HG03108 (cell line): ENCODE measurements at regions not wholly inside any gene's neighbourhood (a gene's known extent, or its start where the extent isn't known, plus 50 kb on each side); places are given as distances from the start of the nearest gene placed in this dataset.
A peak's percentile ranks its signal among the peaks of the same experiment; 100 is the strongest.

Source experiments
- ATAC-seq: cut with Tn5 transposase; IDR thresholded peaks from one replicate; pipeline ENCODE4 v1.9.1; 2021; ENCODE audit warnings: moderate library complexity; ENCODE audit not compliant: unreplicated experiment

DNA sequence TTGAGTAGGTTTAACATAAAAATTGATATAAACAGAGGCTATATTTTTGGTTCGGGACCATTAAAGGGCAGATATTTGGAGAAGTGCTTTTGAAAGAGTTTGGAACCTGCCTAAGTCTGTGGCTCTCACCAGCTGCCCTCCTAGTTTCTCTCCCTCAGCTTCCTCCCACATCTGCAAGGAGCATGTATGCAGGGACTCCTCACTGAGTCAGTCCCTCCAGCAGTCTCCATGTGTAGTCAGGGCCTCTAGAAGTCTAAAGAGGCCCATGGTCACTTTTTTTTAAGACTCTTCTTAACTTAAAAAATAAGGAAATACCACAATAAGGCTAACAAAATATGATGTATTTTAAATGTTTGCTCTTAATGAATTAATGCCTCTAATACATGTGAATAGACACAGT is 220.0 kb upstream of the TANK start:
- no peak for ATAC-seq

DNA sequence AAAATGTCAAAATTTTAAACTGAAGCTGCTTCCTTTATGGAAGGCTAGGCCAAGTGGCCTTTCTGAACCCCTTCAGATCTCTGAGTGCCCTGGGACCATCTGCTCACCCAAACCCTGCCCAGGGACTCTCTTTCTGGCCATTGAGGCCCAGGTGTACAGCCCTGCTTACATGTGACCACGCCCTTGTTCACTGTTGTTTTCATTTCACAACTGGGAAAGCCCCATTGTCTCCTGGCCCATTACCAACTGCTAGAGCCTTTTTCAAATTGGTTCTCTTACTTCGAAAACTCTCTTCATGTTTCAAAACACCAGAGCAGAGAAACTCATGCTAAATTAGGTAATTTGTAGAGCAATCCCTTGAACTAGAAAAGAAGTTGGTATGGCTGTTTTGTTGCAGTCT is 219.5 kb upstream of the TANK start:
- ATAC-seq, result peak; percentile 67

DNA sequence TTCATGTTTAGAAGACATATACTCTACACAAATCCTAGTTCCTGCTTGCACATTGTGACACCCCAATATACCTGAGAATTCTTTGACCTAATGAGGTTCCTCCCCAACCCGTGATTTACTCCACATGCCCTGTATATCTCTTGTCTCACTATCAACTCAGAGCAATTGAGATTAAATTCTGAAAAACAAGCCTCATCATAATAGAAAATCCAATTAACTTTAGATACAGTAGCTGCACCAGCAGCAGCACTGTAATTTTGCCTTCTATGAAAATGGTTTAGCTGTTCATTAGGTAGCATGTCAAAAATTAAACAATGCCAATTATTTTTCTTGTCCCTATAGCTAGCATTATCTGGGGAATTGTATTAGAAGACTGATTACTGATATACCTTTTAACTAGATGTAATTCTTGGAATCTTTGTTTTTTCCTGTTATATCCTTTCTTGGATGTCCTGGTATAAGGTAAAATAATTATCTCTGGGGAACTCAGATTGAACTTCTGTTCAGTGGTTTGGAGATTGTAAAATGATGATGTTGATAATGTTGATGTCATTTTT is 218.9 kb upstream of the TANK start:
- no peak for ATAC-seq

DNA sequence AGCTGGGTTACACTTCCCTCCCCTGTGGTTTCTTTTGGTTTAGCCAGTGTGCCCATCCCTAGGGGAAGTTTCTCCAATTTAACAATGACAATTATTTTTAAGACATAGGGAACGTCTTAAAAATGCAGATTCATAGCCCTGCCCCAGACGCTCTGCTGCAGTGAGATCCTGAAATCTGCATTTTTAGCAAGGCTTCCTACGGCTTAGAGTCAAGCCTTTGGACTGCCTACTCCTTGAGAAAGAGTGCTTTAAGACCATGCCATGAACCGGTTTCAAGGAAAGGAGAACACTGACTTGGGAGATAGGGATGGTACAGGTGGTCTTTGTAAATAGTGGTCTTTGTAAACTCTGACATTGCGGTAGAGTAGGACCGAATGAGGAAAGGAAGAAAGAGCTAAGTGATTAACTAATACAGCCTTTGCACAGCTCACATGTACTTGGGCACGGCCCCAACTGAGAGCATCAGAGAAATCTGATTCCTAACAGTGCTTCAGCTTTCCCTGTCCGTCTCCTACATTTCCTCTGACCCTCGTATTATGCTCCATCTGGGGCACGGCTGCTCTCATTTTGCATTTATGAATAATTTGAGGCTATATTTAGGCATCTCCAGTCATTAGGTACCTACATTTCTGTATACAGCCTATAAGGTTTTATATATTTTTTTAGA is 217.6 kb upstream of the TANK start:
- ATAC-seq, result no peak

DNA sequence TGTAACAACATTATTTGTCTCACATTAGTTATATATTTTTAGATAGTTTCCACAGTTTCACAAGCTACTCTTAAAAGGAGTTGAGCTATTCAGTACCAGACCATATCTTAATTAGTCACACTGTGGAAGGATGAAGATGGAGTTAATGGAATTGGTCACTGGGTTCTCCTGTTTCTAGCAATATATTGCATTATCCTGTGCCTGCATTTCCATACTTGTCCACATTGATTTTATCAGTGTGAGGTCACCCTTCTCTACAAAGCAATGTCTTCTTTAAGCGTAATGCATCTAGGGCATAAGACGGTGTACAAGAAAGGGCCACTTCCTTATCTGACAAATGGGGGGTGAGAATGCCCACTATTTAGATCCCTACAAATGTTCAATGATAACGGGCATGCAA is 216.8 kb upstream of the TANK start:
- no peak for ATAC-seq

DNA sequence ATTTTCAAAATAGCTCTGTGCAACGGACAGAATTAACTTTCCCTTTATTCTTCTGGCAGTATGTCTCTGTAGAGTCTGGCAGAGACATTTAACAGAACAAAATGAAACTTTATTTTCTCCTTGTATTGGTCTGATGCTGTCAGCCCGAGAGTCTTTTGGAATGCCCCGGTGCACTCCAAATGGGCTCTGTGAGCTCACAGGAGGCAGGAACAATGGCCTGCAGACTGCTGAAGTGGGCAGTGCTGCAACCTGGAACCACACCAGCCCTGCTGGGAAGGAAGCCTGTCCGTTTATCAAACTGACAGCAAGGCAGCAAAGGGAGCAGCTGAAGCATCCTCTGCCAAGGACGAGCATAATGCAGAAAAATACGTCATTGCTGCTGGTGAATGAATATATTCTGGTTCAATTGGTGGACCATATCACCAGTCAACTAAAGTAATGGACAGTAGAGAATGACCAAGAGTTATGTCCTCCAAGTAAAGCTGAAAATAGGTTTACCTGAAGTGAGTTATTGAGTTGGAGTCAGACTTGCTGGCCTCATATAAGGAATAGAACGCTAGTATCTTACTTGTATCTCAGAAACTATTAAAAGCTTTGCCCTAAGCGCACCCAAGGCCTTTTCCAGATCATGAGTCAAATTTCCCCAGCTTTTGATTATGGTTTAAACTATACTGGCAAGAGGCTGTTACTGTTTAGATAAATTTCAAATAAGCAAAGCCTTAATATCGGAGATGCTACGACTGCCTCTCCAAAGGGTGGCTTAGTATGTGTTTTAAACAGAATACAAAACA is 207.6 kb upstream of the TANK start:
- no peak for ATAC-seq

DNA sequence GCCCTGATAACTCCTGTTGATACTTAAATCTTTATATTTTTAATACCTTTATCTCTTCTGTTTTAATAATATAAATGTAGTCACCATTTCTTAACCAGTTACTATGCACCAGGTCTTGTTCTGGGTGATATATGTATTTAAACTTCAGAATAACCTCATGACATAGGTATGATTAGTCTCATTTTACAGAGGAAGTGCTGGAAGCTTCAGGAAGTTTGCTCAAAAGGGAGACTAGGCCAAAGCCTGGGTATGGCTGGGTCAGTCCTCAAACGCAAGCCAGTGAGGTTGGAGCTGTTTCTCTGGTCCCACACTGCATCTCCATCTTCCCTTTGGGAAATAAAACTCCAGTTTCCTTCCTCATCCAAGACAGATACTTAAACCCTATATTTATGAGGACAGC is 204.7 kb upstream of the TANK start:
- no peak for ATAC-seq

DNA sequence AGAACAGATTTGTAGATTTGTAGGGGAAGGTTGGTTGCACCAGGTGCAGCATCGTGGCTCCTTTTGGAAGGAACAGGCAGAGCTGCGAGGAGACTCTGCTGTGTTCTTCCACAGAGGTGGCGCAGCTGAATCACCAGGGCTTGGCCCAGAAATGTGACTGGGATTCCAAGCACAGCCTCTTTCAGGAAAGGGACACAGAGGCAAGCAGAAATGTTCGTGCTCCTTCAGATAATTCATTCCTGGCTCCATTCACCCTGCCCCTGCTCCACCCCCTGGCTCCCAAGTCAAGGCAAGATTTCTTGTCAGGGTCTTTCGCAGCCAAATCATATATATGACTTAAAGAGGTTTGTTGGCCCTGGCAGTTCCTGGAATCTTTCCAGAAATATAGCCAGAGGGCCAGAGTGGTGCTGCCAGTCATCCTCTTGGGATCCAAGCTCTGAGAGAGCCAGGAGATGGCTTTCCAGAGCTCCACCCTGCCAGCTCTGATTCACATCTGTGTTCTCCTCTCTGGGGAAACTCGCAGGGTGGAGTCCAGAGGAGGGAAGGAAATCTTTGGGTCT is 203.9 kb upstream of the TANK start:
- ATAC-seq, result no peak

DNA sequence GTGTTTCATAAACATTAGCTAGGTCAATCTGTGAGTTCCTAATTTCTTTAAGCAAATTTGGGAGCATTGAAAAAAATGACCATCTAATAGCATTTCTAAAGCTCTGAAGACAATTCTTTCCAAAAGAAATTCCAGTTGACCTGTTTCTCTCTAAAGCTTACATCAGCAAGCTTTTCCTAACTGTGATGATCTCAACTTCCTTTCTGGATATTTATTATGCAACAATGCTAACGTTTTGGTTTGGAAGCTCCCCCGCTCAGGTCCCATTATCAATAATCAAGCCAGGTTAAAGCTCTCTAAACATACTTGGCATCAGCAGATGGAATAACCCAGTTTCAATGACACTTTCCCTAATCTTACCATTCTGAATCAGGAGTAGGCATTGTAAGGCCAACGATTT is 196.3 kb upstream of the TANK start:
- no peak for ATAC-seq

DNA sequence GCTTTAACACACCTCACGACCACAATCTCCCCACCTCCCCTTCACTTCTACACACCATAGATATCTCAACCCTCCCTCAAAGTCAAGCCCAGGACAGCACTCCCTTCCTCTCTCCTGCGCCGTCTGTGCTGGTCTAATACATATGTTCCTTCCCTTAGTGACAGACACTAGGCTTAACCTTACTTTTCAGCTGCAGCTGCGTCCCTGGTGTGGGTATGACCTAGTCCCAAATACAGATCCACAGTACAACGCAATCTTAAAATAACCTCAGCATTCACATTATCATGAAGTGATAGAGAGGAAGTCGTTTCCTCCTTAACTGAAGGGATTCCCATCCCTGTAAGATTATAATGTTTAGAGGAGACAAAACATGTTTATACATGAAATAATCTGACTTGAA is 192.7 kb upstream of the TANK start:
- ATAC-seq, result no peak

DNA sequence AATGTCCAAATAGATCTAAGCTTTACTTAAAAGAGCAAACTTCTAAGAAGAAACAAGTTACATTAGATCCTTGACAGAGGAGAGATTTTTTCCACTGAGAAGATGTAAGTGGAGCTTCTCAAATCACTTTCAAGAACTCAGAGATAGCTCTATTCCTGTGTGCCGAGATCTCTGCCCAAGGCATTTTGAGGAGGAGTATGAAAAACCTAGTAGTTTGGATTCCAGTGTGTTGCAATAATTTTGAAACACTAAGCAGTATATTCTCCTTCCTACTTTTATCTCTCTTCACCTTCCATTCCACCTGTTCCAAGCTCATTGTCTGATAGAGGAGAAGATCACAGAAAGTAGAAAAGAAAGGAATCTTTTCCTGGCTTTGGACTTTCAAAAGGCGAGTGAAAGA is 192.0 kb upstream of the TANK start:
- ATAC-seq, result no peak

DNA sequence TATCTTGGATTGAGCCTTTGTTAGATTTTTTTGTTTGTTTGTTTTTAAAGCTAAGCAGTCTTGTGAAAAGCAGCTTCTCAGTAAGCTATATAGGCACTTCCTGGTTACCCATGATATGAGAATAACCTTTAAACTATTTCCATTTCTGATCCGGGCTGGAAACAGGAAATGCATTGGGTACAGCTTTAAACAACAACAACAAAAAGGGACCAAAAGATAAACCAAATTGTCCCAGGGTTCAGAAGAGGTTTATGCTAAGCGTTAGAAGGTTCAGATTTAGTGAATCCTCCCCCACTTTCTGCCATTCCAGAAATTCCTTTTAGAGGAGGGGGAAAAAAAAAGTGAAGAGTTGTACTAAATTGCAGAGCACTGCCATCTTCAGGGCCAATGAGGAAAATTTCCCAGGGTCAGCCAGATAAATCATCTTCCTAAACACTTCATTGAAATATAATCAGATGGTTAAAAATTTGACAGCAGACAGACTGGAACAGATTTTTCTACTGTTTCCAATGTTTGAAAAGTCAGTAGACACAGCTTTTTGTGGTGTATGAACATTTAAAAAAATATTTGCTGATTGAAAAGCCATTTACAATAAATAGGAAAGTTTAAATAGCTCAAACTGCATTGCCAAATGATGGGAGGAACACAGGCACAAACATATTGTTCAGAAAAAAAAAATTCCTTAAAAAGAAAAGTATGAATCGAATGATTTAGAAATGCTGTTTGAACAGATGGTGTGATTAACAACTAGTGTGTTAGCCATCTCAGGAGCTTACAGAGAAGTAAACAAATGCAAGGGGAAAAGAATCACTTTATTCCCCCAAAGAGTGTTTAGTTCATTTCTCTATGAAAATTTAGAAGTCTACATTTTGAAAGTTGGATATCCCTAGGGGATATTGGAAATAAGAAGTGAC is 189.9 kb upstream of the TANK start:
- no peak for ATAC-seq

DNA sequence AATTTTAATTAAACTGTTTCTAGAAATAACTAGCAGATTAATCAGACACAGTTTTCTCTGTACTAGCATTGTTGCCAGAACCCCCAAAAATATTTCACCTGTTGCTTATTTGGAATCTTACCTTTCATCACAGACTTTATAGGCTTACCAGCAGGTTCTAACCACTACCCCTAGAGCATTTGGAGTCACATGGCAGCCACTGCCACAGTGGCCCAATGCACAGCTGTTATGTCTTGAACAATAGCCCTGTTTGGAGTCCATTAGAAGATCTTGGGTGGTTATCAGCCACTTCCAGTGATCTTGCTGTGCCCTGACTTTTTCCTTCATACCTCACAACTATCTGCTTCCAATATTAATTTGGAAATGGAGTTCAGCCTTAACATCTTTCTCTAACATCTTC is 186.2 kb upstream of the TANK start:
- ATAC-seq, result no peak

DNA sequence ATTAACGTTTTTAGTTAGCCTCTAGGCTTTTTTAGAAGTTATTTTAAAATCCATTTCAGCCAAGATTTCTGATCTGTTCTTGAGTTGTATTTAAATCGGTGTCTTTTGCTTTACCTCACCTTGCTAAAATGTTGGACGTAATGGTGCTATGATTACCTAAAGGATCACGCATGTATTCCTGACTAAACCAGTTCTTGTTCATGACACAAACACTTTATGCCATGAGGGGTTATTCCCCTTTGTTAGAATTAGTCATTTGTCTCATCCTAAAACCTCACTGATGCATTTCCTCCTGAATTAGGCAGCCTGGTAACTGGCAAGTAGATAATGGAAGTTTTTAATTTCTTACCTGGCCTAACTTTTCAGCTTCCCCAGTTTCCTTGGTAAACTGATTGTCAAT is 185.4 kb upstream of the TANK start:
- ATAC-seq, result no peak

DNA sequence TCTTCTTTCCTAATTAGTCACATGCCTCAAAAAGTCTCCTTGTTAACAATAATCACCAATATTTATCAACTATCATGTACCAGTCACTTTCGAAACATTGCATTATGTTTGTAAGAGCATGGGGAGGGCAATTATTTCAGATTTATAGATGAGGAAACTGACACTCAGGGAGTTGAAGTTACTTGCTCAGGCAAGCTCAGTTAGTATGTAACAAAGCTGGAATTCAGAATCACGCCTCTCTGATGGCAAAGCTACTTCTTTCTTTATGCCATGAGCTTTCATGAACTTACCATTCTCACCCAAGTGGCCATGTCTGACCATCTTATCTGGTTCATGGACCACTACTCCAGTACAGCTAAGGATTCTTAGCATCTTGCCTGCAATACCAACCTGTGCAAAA is 183.4 kb upstream of the TANK start:
- no peak for ATAC-seq

DNA sequence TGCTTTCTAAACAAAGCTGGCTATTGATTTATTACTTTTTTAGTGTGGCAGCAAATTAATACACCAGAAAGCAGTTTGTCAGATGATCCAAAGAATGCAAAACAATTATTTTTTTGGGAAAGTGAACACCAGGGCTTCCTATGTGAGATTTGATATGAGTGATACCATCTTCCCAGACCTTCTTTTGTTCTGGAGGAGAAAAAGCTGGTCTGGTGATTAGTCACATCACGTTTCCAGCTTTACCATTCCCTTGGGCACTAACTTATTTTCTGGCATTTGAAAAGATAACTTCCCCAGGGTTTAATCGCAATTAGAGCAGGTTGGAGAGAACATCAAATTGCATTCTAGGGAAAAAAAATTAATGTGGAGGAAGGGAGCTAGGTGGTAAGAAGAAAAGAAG is 182.9 kb upstream of the TANK start:
- ATAC-seq, result no peak

DNA sequence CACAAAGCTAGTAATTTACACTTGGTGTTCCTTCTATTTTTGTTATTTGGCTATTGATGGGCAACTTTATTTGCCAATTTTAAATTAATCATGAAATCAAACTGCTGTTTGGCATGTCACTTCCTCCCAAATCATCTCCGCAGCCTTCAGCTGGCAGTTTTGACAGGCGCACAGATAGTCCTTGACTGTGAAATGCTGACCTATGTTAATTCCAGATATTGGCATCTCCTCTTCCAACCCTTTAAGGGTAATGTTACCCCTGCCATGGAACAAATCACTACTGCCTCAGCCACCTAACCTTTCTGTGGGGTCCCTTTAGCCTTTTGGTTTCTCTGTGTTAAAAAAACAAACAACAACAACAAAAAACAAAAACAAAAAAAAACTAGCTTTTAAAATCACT is 182.4 kb upstream of the TANK start:
- ATAC-seq, result no peak

DNA sequence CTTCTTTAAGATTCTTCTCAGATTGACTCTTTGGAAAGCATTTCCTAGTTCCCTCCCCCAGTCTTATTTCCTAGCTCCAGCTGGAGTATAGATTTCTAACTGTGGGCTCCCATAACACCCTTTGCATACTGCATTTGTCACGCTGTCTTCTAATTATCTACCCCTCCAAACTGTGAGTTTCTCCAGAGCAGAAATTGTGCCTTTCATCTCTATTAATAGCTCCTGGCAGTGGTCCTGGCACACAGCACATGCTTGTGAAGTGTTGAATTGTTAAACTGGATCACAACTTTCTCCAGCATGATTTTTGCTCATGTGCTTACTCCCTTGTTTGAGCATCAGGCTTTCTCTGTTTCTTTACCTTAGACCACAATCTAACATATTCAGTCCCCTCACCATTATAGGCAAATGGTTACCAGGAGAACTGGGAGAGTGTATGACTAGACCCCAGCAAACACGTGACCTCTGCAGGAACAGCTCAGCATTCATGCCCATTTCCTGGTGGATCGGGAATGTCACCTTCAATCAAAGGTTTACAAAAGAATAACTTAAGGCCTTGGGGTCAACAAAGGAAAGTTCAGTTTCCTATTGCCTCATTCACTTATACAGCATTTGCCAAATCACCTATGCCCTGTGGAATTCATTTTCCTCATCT is 175.7 kb upstream of the TANK start:
- ATAC-seq, result no peak

DNA sequence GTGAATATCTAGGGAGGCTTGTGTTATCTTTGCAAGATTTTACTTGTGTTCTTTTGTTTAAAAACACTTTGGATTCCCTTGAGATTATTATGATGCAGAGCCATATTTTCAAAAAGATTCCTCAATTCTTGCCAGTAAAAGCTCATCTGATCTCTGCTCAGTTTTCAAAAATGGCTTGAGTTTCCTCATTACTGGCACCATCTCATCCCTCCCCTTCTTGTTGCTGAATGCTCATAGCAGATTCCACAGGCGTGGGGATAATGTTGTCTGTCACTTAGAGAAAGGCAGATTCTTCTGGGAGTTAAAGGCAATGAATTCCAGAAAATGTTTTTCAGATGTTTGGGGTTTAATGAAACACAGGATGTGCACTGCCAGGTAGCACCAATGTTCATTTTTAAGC is 170.4 kb upstream of the TANK start:
- ATAC-seq, result no peak

DNA sequence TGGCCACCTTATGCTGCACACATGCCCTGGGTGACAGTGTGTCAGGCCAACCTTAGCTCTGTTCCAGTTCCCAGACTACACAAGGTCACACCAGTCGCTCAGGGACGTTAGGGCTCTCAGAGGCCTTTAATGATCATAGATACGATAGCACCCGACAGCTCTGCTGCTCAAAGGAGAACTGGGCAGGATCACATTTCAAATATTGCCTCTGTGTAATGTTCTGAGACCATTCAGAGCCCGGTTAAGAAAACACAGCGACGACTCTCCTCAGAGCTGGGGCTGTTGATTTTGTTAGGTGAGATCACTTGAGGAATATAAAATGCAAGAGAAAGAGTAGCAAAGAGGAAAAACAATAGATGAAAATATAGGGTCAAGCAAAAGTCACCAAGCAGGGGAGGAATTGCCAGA is 166.6 kb upstream of the TANK start:
- no peak for ATAC-seq
